Left ventricle myocardium inferior (tissue), 1 donor: ENCODE measurements at regions not wholly inside any gene's neighbourhood (a gene's known extent, or its start where the extent isn't known, plus 50 kb on each side); places are given as distances from the start of the nearest gene placed in this dataset.
"Not testable (repeated sequence)": the region's sequence is repeated elsewhere in the genome, so short reads cannot be mapped to it uniquely, and the experiment has no call there.

Source experiments
- DNase-seq: peaks from one replicate; pipeline ENCODE4 v3.0.0-alpha.2; 2020
- H3K27ac ChIP-seq: fragments of 200-600 bp; replicated peaks from 2 replicates; pipeline ENCODE4 v1.8.0; 2021
- H3K27me3 ChIP-seq: fragments of 200-600 bp; 2 replicates; pipeline ENCODE4 v1.8.0; 2021; ENCODE audit warnings: low read depth
- H3K36me3 ChIP-seq: fragments of 200-600 bp; 2 replicates; pipeline ENCODE4 v1.8.0; 2021
- H3K4me1 ChIP-seq: fragments of 200-600 bp; 2 replicates; pipeline ENCODE4 v1.8.0; 2021
- H3K4me3 ChIP-seq: fragments of 200-600 bp; 2 replicates; pipeline ENCODE4 v1.8.0; 2021; ENCODE audit warnings: mild to moderate bottlenecking, moderate library complexity
- H3K9me3 ChIP-seq: fragments of 200-600 bp; replicated peaks from 2 replicates; pipeline ENCODE4 v1.8.0; 2021
- intact Hi-C: fragments of 100-400 bp; cut with micrococcal nuclease; formaldehyde crosslinking; loops from one replicate; pipeline ENCODE4 v1.11.0; 2022
- TF ChIP-seq, protein P1 (sequence below): fragments of 200-600 bp; IDR thresholded peaks from 2 replicates; pipeline ENCODE4 v1.8.0; 2021; ENCODE audit warnings: antibody characterized with exemption, mild to moderate bottlenecking, borderline replicate concordance
- donor health status: DM: no; HTN: yes; CAD: no; lungs with severe emphysema.

- intact Hi-C loops = no loop called here
- DNase-seq = no peak
- H3K27ac ChIP-seq = no peak overlapping the region
- H3K4me3 ChIP-seq = no peak overlapping the region
- H3K9me3 ChIP-seq = peaks cover 24% of the 10 kb centered on the region
- no peaks in the 10 kb centered on the region for H3K27me3 ChIP-seq
- no peaks in the 10 kb centered on the region for H3K36me3 ChIP-seq
- no peaks in the 10 kb centered on the region for H3K4me1 ChIP-seq
- TF ChIP-seq, protein P1, sequence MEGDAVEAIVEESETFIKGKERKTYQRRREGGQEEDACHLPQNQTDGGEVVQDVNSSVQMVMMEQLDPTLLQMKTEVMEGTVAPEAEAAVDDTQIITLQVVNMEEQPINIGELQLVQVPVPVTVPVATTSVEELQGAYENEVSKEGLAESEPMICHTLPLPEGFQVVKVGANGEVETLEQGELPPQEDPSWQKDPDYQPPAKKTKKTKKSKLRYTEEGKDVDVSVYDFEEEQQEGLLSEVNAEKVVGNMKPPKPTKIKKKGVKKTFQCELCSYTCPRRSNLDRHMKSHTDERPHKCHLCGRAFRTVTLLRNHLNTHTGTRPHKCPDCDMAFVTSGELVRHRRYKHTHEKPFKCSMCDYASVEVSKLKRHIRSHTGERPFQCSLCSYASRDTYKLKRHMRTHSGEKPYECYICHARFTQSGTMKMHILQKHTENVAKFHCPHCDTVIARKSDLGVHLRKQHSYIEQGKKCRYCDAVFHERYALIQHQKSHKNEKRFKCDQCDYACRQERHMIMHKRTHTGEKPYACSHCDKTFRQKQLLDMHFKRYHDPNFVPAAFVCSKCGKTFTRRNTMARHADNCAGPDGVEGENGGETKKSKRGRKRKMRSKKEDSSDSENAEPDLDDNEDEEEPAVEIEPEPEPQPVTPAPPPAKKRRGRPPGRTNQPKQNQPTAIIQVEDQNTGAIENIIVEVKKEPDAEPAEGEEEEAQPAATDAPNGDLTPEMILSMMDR = no peak
Observed at GRCh38 chr3:171915275-171915674, 72.1 kb downstream of the TMEM212 start.

DNA sequence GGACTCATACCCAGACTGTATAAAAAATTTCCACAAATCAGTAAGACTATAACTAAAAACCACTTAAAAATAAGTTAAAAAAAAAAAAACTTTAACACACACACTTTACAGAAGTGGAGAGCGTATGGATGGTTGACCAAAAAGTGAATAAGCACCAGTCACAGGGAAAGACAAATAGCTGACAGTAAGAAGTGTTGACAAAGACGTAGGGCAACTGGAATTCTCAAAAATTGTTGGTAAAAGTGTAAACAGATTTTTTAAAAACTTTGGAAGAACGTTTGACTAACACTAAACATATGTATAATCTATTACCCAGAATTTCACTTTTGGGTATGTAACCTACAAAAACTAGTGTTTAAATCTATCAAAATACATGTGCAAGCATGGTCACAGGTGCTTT is 73.7 kb downstream of the TMEM212 start:
- no peaks in the 10 kb centered on the region for H3K36me3 ChIP-seq
- peaks cover 26% of the 10 kb centered on the region for H3K9me3 ChIP-seq
- H3K4me3 ChIP-seq = no peak overlapping the region
- H3K27me3 ChIP-seq = no peaks in the 10 kb centered on the region
- DNase-seq = no peak
- H3K27ac ChIP-seq = no peak overlapping the region
- no peaks in the 10 kb centered on the region for H3K4me1 ChIP-seq
- intact Hi-C loops = no loop called here
- TF ChIP-seq, protein P1 = no peak

GRCh38 chr3:171922629-171923028 is 79.5 kb downstream of the TMEM212 start:
- H3K4me3 ChIP-seq, H3K27ac ChIP-seq, H3K27me3 ChIP-seq, DNase-seq, H3K4me1 ChIP-seq, intact Hi-C loops, H3K36me3 ChIP-seq: not testable (repeated sequence)
- peaks cover 52% of the 10 kb centered on the region for H3K9me3 ChIP-seq

- H3K27me3 ChIP-seq, H3K4me3 ChIP-seq, H3K4me1 ChIP-seq, intact Hi-C loops, H3K27ac ChIP-seq, DNase-seq, H3K36me3 ChIP-seq: not testable (repeated sequence)
- peaks cover 52% of the 10 kb centered on the region for H3K9me3 ChIP-seq
Observed at GRCh38 chr3:171923668-171924067, 80.5 kb downstream of the TMEM212 start.

GRCh38 chr3:171924864-171925263 is 81.7 kb downstream of the TMEM212 start:
- H3K27ac ChIP-seq, DNase-seq, H3K36me3 ChIP-seq, H3K4me1 ChIP-seq, H3K4me3 ChIP-seq, intact Hi-C loops, H3K27me3 ChIP-seq: not testable (repeated sequence)
- peaks cover 46% of the 10 kb centered on the region for H3K9me3 ChIP-seq

- intact Hi-C loops = no loop called here
- TF ChIP-seq, protein P1 = no peak
- Histone ChIP-seq H3K36me3 (no peaks in the 10 kb centered on the region), H3K4me3 (peak overlapping the region; percentile 26), H3K4me1 (no peaks in the 10 kb centered on the region), H3K27me3 (no peaks in the 10 kb centered on the region), H3K27ac (no peak overlapping the region), H3K9me3 (no peaks in the 10 kb centered on the region)
- no peak for DNase-seq
Observed at GRCh38 chr3:171932153-171932611, 89.0 kb downstream of the TMEM212 start.

GRCh38 chr3:171933441-171933840 is 90.3 kb downstream of the TMEM212 start:
- Histone ChIP-seq H3K27me3 (no peaks in the 10 kb centered on the region), H3K9me3 (no peaks in the 10 kb centered on the region), H3K4me1 (no peaks in the 10 kb centered on the region), H3K27ac (no peak overlapping the region), H3K36me3 (no peaks in the 10 kb centered on the region), H3K4me3 (no peak overlapping the region)
- no peak for DNase-seq
- intact Hi-C loops = no loop called here
- TF ChIP-seq, protein P1 = no peak
